Thyroid gland (tissue), 4 donors: ENCODE measurements at regions not wholly inside any gene's neighbourhood (a gene's known extent, or its start where the extent isn't known, plus 50 kb on each side); places are given as distances from the start of the nearest gene placed in this dataset.

Experiments
- DNase-seq, 2 donors: peaks; one replicate each; pipeline ENCODE4 v3.0.0-alpha.2; 2019
- H3K27ac ChIP-seq, 3 donors: fragments of 200-600 bp; sonication (generic); 1 replicate in 2 of 3; 2 replicates in 1 of 3; pipeline ENCODE4 v1.5.1; 2016 to 2019; ENCODE audit warnings: mild to moderate bottlenecking in 1 of 3, moderate library complexity in 1 of 3
- H3K27me3 ChIP-seq: fragments of 200-600 bp; sonication (generic); one replicate; pipeline ENCODE4 v1.5.1; 2019
- H3K36me3 ChIP-seq, 2 donors: fragments of 200-600 bp; sonication (generic); one replicate each; pipeline ENCODE4 v1.5.1; 2016 to 2019
- H3K4me1 ChIP-seq, 2 donors: fragments of 200-600 bp; sonication (generic); one replicate each; pipeline ENCODE4 v1.5.1; 2017 to 2019
- H3K4me3 ChIP-seq, 3 donors: fragments of 200-600 bp; sonication (generic); replicated peaks in 1 of 3; 1 replicate in 2 of 3; 2 replicates in 1 of 3; pipeline ENCODE4 v1.5.1; 2016; ENCODE audit warnings: mild to moderate bottlenecking in 1 of 3
- H3K9me3 ChIP-seq: fragments of 200-600 bp; sonication (generic); one replicate; pipeline ENCODE4 v1.5.1; 2017
- POLR2A ChIP-seq, 2 donors: fragments of 450-650 bp; IDR thresholded peaks; one replicate each; pipeline ENCODE4 v1.6.1; 2017; ENCODE audit warnings: antibody characterized with exemption in 2 of 2, mild to moderate bottlenecking in 2 of 2, moderate library complexity in 1 of 2
- WGBS, 2 donors: methylation state at CpG; one replicate each; pipeline ENCODE4 v1.1.5; 2017; 5-methylcytosine and 5-hydroxymethylcytosine counted together
- intact Hi-C: fragments of 100-400 bp; cut with DNase I; formaldehyde crosslinking; loops from one replicate; pipeline ENCODE4 v1.15.1; 2023
- TF ChIP-seq, protein P1 (sequence below), 6 experiments: fragments of 200-600 bp in 3 of 6; fragments of 450-650 bp in 3 of 6; sonication (generic) in 3 of 6; IDR thresholded peaks; one replicate each; pipeline ENCODE4 v1.5.1; 2016 to 2019; ENCODE audit warnings: antibody characterized with exemption in 6 of 6, mild to moderate bottlenecking in 2 of 6, inconsistent platforms in 1 of 6, moderate library complexity in 1 of 6

DNA sequence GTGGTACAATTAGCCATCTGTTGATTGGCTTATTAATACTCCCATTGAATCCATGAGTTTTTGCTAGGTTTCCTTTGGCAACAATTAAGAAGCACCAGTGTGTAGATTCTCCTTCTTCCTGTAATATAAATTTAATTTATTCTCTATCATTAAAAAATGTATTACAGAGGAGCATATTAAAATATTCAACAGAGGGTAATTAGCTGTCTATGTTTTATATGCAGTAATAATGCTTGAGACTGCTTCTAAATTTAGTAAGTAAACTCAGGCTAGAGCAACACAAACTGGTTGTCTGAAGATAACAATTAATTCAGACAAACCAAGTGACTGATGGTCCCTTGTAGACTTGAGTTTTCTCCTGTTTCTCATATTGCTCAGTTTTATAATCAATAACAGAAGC, 192.4 kb downstream of the FAT4 start:
- H3K27me3 ChIP-seq, result no peaks in the 10 kb centered on the region
- no peaks in the 10 kb centered on the region for H3K9me3 ChIP-seq
- H3K4me1 ChIP-seq, result peaks cover 4% of the 10 kb centered on the region in 2 donors
- no peak overlapping the region for H3K4me3 ChIP-seq
- intact Hi-C loops, result no loop called here
- H3K27ac ChIP-seq, result no peak overlapping the region
- TF ChIP-seq POLR2A (IDR thresholded peaks at IDR 0.05), result no peak
- TF ChIP-seq, protein P1, sequence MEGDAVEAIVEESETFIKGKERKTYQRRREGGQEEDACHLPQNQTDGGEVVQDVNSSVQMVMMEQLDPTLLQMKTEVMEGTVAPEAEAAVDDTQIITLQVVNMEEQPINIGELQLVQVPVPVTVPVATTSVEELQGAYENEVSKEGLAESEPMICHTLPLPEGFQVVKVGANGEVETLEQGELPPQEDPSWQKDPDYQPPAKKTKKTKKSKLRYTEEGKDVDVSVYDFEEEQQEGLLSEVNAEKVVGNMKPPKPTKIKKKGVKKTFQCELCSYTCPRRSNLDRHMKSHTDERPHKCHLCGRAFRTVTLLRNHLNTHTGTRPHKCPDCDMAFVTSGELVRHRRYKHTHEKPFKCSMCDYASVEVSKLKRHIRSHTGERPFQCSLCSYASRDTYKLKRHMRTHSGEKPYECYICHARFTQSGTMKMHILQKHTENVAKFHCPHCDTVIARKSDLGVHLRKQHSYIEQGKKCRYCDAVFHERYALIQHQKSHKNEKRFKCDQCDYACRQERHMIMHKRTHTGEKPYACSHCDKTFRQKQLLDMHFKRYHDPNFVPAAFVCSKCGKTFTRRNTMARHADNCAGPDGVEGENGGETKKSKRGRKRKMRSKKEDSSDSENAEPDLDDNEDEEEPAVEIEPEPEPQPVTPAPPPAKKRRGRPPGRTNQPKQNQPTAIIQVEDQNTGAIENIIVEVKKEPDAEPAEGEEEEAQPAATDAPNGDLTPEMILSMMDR (IDR thresholded peaks at IDR 0.05), result no peak
- no peaks in the 10 kb centered on the region for H3K36me3 ChIP-seq
- no peak for DNase-seq

DNA sequence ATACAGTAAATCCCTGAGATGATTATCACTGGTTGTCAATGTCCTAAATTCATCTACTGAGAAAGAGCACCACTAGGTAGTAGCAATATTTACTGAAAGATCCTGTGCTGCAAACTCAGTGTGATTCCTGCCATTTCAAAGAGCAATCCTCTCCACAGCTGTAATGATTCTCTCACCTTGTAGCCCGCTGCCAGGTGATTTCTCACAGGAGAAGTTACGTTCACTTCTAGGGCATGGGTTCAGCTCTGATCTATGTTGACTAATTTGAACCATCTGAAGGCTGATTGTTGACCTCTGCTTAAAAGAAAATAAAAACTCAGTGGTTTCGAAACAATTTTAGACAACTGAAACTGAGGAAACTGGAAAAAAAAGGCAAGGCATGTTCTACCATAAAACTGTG, 197.0 kb downstream of the FAT4 start:
- Histone ChIP-seq H3K27ac (no peak overlapping the region), H3K4me1 (peaks cover 4 to 11% of the 10 kb centered on the region in 2 donors), H3K36me3 (no peaks in the 10 kb centered on the region), H3K4me3 (no peak overlapping the region), H3K9me3 (no peaks in the 10 kb centered on the region), H3K27me3 (no peaks in the 10 kb centered on the region)
- TF ChIP-seq, protein P1 (IDR thresholded peaks at IDR 0.05), result no peak
- no peak for TF ChIP-seq POLR2A (IDR thresholded peaks at IDR 0.05)
- WGBS, 2 donors, result 94 to 96% methylated on average over 3 of the region's 3 CpGs
- no peak for DNase-seq
- intact Hi-C loops, result no loop called here

DNA sequence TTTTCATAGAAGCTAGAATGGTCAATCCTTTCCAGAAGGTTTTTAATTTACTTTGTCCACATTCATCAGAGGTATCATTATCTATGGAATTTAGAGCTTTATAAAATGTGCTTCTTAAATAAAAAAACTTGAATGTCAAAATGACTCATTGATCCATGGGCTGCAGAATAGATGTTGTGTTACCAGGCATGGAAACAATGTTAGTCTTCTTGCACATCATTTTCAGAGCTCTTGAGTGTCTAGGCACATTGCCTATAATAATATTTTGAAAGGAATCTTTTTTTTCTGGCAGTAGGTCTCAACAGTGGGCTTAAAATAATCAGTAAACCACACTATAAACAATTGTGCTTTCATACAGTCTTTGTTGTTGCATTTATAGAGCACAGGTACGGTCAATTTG, 200.3 kb downstream of the FAT4 start:
- H3K9me3 ChIP-seq, result no peaks in the 10 kb centered on the region
- H3K4me1 ChIP-seq, result peaks cover 4 to 11% of the 10 kb centered on the region in 2 donors
- intact Hi-C loops, result no loop called here
- H3K4me3 ChIP-seq, result no peak overlapping the region
- 83 to 100% methylated on average over 1 of the region's 1 CpG for WGBS, 2 donors
- no peaks in the 10 kb centered on the region for H3K27me3 ChIP-seq
- no peaks in the 10 kb centered on the region for H3K36me3 ChIP-seq
- no peak for DNase-seq
- no peak overlapping the region for H3K27ac ChIP-seq
- no peak for TF ChIP-seq POLR2A (IDR thresholded peaks at IDR 0.05)
- TF ChIP-seq, protein P1 (IDR thresholded peaks at IDR 0.05), result no peak

DNA sequence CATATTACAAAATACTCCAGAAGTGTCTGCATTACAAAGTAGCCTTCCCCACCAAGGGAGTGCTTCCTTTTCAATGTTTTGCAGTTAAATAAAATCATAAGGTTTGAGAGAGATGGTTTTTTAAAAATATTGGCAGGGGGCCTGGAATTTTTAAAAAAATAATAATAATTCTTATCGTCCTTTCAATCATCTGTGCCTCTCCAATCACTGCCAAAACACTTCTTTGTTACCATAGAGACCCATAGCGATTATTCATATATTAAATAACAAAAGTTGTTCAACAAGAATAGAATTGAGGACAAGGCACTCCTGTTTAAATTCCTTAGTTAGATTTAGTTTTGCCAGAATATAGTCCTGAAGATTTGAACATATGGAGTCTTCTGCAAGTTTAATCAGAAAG, 203.1 kb downstream of the FAT4 start:
- no peak for TF ChIP-seq POLR2A (IDR thresholded peaks at IDR 0.05)
- TF ChIP-seq, protein P1 (IDR thresholded peaks at IDR 0.05), result no peak
- peaks cover 0 to 2% of the 10 kb centered on the region in 2 donors for H3K4me1 ChIP-seq
- intact Hi-C loops, result no loop called here
- H3K27me3 ChIP-seq, result no peaks in the 10 kb centered on the region
- H3K4me3 ChIP-seq, result no peak overlapping the region
- no peaks in the 10 kb centered on the region for H3K36me3 ChIP-seq
- no peak overlapping the region for H3K27ac ChIP-seq
- no peak for DNase-seq
- WGBS, 2 donors, result 58 to 65% methylated on average over 2 of the region's 2 CpGs
- H3K9me3 ChIP-seq, result no peaks in the 10 kb centered on the region

DNA sequence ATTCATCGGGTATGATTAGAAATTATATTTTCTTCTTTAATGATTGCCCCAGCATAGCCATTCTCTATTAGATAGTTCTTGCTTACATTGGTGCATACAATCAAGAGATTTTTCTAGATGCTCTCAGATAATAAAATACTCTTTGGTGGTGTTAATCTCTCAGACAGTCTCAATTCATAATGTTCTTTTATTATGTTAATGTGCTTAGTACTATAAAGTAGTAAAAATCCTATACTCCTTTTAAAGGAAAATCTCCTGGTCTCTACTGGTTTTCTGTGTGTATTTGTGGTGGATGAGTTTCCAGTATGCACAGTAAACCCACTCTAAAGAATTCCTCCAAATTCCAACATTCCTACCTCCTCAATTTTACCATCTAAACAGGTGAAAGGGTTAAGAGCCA, 203.5 kb downstream of the FAT4 start:
- Histone ChIP-seq H3K4me3 (no peak overlapping the region), H3K36me3 (no peaks in the 10 kb centered on the region), H3K9me3 (no peaks in the 10 kb centered on the region), H3K27ac (no peak overlapping the region), H3K27me3 (no peaks in the 10 kb centered on the region), H3K4me1 (no peaks in the 10 kb centered on the region)
- TF ChIP-seq POLR2A (IDR thresholded peaks at IDR 0.05), result no peak
- TF ChIP-seq, protein P1 (IDR thresholded peaks at IDR 0.05), result no peak
- WGBS, 2 donors, result 89 to 92% methylated on average over 1 of the region's 1 CpG
- DNase-seq, result no peak
- intact Hi-C loops, result no loop called here
